Common myeloid progenitor, CD34-positive (primary cell): ENCODE measurements at regions not wholly inside any gene's neighbourhood (a gene's known extent, or its start where the extent isn't known, plus 50 kb on each side); places are given as distances from the start of the nearest gene placed in this dataset.

ENCODE experiments used
- CTCF ChIA-PET: fragments of 350-600 bp; sonication (Branson Sonifier 250); formaldehyde crosslinking; loops from one replicate; lab custom pipeline; 2021; ENCODE audit warnings: antibody characterized with exemption; lab: Charles Lee
- POLR2A ChIA-PET: fragments of 350-600 bp; sonication (Branson Sonifier 250); formaldehyde crosslinking; loops from one replicate; lab custom pipeline; 2021; ENCODE audit warnings: antibody characterized with exemption; lab: Charles Lee
- DNase-seq, 3 donors: peaks; one replicate each; pipeline versions ENCODE4 v3.0.0 to v3.0.0-alpha.2; 2013
- H3K27ac ChIP-seq, 2 experiments: 1 replicate in 1 of 2; 2 replicates in 1 of 2; pipeline ENCODE4 v1.7.0; 2013; ENCODE audit warnings: inconsistent platforms in 2 of 2, low read length in 2 of 2, mild to moderate bottlenecking in 2 of 2, low read depth in 1 of 2, moderate library complexity in 1 of 2; ENCODE audit not compliant: severe bottlenecking in 2 of 2, insufficient read depth in 1 of 2, poor library complexity in 1 of 2
- H3K27me3 ChIP-seq, 5 experiments: replicated peaks in 2 of 5; 1 replicate in 3 of 5; 2 replicates in 2 of 5; pipeline versions ENCODE4 v1.6.1 to v1.7.0; 2013; ENCODE audit warnings: low read length in 4 of 5, mild to moderate bottlenecking in 2 of 5, moderate library complexity in 2 of 5, inconsistent platforms in 1 of 5; ENCODE audit not compliant: insufficient read depth in 5 of 5, control insufficient read depth in 4 of 5
- H3K36me3 ChIP-seq, 4 experiments: 1 replicate in 2 of 4; 2 replicates in 2 of 4; pipeline versions ENCODE4 v1.6.1 to v1.7.0; 2013; ENCODE audit warnings: low read length in 3 of 4, control low read depth in 1 of 4, mild to moderate bottlenecking in 1 of 4; ENCODE audit not compliant: control insufficient read depth in 4 of 4, insufficient read depth in 4 of 4
- H3K4me1 ChIP-seq, 4 experiments: 1 replicate in 3 of 4; 2 replicates in 1 of 4; pipeline versions ENCODE4 v1.6.1 to v1.7.1; 2013; ENCODE audit warnings: low read length in 3 of 4, mild to moderate bottlenecking in 3 of 4, control low read depth in 1 of 4, inconsistent platforms in 1 of 4, moderate library complexity in 1 of 4; ENCODE audit not compliant: control insufficient read depth in 4 of 4, insufficient read depth in 4 of 4; ENCODE audit errors: control extremely low read depth in 1 of 4
- H3K4me3 ChIP-seq, 7 experiments: 1 replicate in 4 of 7; 2 replicates in 3 of 7; pipeline versions ENCODE4 v1.5.1 to v1.7.0; 2013; ENCODE audit warnings: mild to moderate bottlenecking in 7 of 7, low read length in 6 of 7, moderate library complexity in 6 of 7, inconsistent platforms in 2 of 7, low read depth in 2 of 7, control low read depth in 1 of 7; ENCODE audit not compliant: insufficient read depth in 4 of 7, control insufficient read depth in 1 of 7; ENCODE audit errors: extremely low read depth in 1 of 7
- H3K9me3 ChIP-seq, 5 experiments: 1 replicate in 4 of 5; 2 replicates in 1 of 5; pipeline versions ENCODE4 v1.6.1 to v1.7.1; 2013; ENCODE audit warnings: low read length in 4 of 5, mild to moderate bottlenecking in 2 of 5, inconsistent platforms in 1 of 5, low read depth in 1 of 5, moderate library complexity in 1 of 5; ENCODE audit not compliant: control insufficient read depth in 4 of 5, insufficient read depth in 2 of 5; ENCODE audit errors: control extremely low read depth in 1 of 5
- WGBS: methylation state at CpG from one replicate; pipeline ENCODE4 v1.1.5; 2013; ENCODE audit not compliant: insufficient coverage; 5-methylcytosine and 5-hydroxymethylcytosine counted together

- no peak for DNase-seq
Measured at GRCh38 chr10:61840403-61840802, 61.1 kb upstream of the ARID5B start.

GRCh38 chr10:61841338-61841875 lies 60.1 kb upstream of the ARID5B start:
- ChIA-PET CTCF (interaction anchor here (0.9 kb wide), 1 partner anchor 17 kb away, joined by 4 read pairs; no protein-coding TSS in a partner anchor), POLR2A (interaction anchor here (0.7 kb wide), 1 partner anchor 61 kb away, joined by 3 read pairs; no protein-coding TSS in a partner anchor)
- no peak for DNase-seq
- no peaks in the 10 kb centered on the region for H3K27me3 ChIP-seq
- H3K9me3 ChIP-seq: no peaks in the 10 kb centered on the region
- H3K27ac ChIP-seq: no peak overlapping the region
- no peaks in the 10 kb centered on the region for H3K36me3 ChIP-seq
- no peak overlapping the region for H3K4me3 ChIP-seq
- H3K4me1 ChIP-seq: peaks cover 3 to 16% (median 13%) of the 10 kb centered on the region in 4 experiments

More at GRCh38 chr10:61840403-61840802, 61.1 kb upstream of the ARID5B start:
- no peaks in the 10 kb centered on the region for H3K27me3 ChIP-seq
- H3K9me3 ChIP-seq: no peaks in the 10 kb centered on the region
- H3K27ac ChIP-seq: no peak overlapping the region
- CTCF ChIA-PET: no interaction called here
- no peaks in the 10 kb centered on the region for H3K36me3 ChIP-seq
- POLR2A ChIA-PET: no interaction called here
- 97% methylated on average over 3 of the region's 4 CpGs for WGBS
- H3K4me3 ChIP-seq: no peak overlapping the region
- peaks cover 6 to 26% (median 19%) of the 10 kb centered on the region in 4 experiments for H3K4me1 ChIP-seq

- no peaks in the 10 kb centered on the region for H3K9me3 ChIP-seq
- peaks cover 0 to 6% (median 4%) of the 10 kb centered on the region in 4 experiments for H3K4me1 ChIP-seq
- H3K4me3 ChIP-seq: no peak overlapping the region
- no peaks in the 10 kb centered on the region for H3K27me3 ChIP-seq
- H3K27ac ChIP-seq: no peak overlapping the region
- POLR2A ChIA-PET: no interaction called here
- no peak for DNase-seq
- WGBS: 100% methylated on average over 4 of the region's 4 CpGs
- CTCF ChIA-PET: interaction anchor here (1.5 kb wide), 1 partner anchor 93 kb away, joined by 3 read pairs; no protein-coding TSS in a partner anchor
- no peaks in the 10 kb centered on the region for H3K36me3 ChIP-seq
Measured at GRCh38 chr10:61842755-61843497, 58.6 kb upstream of the ARID5B start.

- no peaks in the 10 kb centered on the region for H3K4me1 ChIP-seq
- no peaks in the 10 kb centered on the region for H3K36me3 ChIP-seq
- 96% methylated on average over 3 of the region's 4 CpGs for WGBS
- H3K27ac ChIP-seq: no peak overlapping the region
- no peak overlapping the region for H3K4me3 ChIP-seq
- H3K9me3 ChIP-seq: no peaks in the 10 kb centered on the region
- DNase-seq: no peak
- POLR2A ChIA-PET: no interaction called here
- CTCF ChIA-PET: interaction anchor here (1.5 to 1.7 kb wide), 3 partner anchors 22 to 94 kb away, joined by 3 to 5 read pairs (median 3); no protein-coding TSS in a partner anchor
- no peaks in the 10 kb centered on the region for H3K27me3 ChIP-seq
Measured at GRCh38 chr10:61844116-61844822, 57.2 kb upstream of the ARID5B start.

GRCh38 chr10:61845196-61845949 lies 56.1 kb upstream of the ARID5B start:
- no CpG with 5 or more reads among the region's 2 CpGs for WGBS
- Histone ChIP-seq H3K36me3 (no peaks in the 10 kb centered on the region), H3K4me1 (no peaks in the 10 kb centered on the region), H3K4me3 (no peak overlapping the region), H3K27me3 (no peaks in the 10 kb centered on the region), H3K9me3 (no peaks in the 10 kb centered on the region), H3K27ac (no peak overlapping the region)
- DNase-seq: no peak
- CTCF ChIA-PET: interaction anchor here (1.2 to 1.7 kb wide), 3 partner anchors 21 to 68 kb away, joined by 3 to 5 read pairs (median 3); no protein-coding TSS in a partner anchor
- POLR2A ChIA-PET: no interaction called here

- no peak for DNase-seq
- H3K27ac ChIP-seq: no peak overlapping the region
- no peaks in the 10 kb centered on the region for H3K4me1 ChIP-seq
- 100% methylated on average over 3 of the region's 4 CpGs for WGBS
- H3K36me3 ChIP-seq: no peaks in the 10 kb centered on the region
- H3K9me3 ChIP-seq: no peaks in the 10 kb centered on the region
- ChIA-PET POLR2A (no interaction called here), CTCF (interaction anchor here (1.2 to 1.7 kb wide), 2 partner anchors 20 to 69 kb away, joined by 3 to 5 read pairs; no protein-coding TSS in a partner anchor)
- no peak overlapping the region for H3K4me3 ChIP-seq
- H3K27me3 ChIP-seq: no peaks in the 10 kb centered on the region
Measured at GRCh38 chr10:61845950-61846268, 55.6 kb upstream of the ARID5B start.
